ENCODE measurements at regions not wholly inside any gene's neighbourhood (a gene's known extent, or its start where the extent isn't known, plus 50 kb on each side); places are given as distances from the start of the nearest gene placed in this dataset.
"Not testable (repeated sequence)": the region's sequence is repeated elsewhere in the genome, so short reads cannot be mapped to it uniquely, and the experiment has no call there.

DNA sequence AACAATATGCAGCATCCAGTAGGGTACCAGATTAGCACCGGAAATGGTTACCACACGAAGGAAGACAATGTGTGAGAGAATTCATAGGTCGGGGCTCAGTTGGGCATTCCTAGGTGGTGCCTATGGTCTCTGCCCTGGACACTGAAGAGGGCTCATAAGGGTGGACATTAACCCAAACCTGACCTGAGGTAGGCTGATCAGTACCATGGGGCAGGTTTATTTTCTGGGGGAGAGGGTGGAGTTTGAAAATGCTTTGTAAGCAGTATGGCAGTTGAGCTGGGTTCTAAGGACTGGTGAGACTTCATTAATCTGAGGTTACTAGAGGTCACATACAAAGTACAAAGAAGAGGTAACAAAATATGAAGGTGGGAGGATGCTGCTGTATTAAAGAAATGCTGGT, 68.4 kb downstream of the RPL22L1 start:
- no peak overlapping the region for H3K9ac ChIP-seq (ENCODE audit: insufficient read depth, low read length, poor library complexity, severe bottlenecking)
- Mint-ChIP-seq H3K9me3 (peaks cover 0 to 8% (median 0%) of the 10 kb centered on the region in 7 donors), H3K27me3 (ENCODE audit: low read depth in 3 of 3) (peaks cover 2 to 12% (median 6%) of the 10 kb centered on the region in 3 donors), H3K4me1 (no peaks in the 10 kb centered on the region), H3K4me3 (no peak overlapping the region), H3K27ac (peak overlapping the region in 1 of 7 donors; percentile 4), H3K36me3 (no peaks in the 10 kb centered on the region)
- intact Hi-C loops (cut with micrococcal nuclease) = no loop called here
- peaks cover 0 to 2% of the 10 kb centered on the region in 2 donors for H3K27me3 ChIP-seq (ENCODE audit: control insufficient read depth in 2 of 2, insufficient read depth in 2 of 2, low read length in 2 of 2)
- H3K79me2 ChIP-seq (ENCODE audit: insufficient read depth, low read length) = no peaks in the 10 kb centered on the region
- H3K4me2 ChIP-seq (replicated peaks; ENCODE audit: extremely low read depth, low read length, poor library complexity, severe bottlenecking) = no peak overlapping the region
- no peak for DNase-seq
- H4K20me1 ChIP-seq (ENCODE audit: insufficient read depth, low read length) = no peaks in the 10 kb centered on the region
- no peak overlapping the region for H2AFZ ChIP-seq (ENCODE audit: insufficient read depth, low read depth, low read length, poor library complexity, severe bottlenecking)
- no peaks in the 10 kb centered on the region for H3K36me3 ChIP-seq (replicated peaks in 1 of 2; ENCODE audit: control insufficient read depth in 1 of 2, insufficient read depth in 2 of 2, low read length in 2 of 2)
- no peaks in the 10 kb centered on the region for H3K9me3 ChIP-seq (replicated peaks in 1 of 2; ENCODE audit: control insufficient read depth in 1 of 2, insufficient read depth in 1 of 2, low read length in 2 of 2)
- H3K27ac ChIP-seq (ENCODE audit: low read depth in 1 of 2, low read length in 2 of 2) = no peak overlapping the region
- no peak for TF ChIP-seq CTCF (IDR thresholded peaks at IDR 0.05)
- no peaks in the 10 kb centered on the region for H3K4me1 ChIP-seq (ENCODE audit: control insufficient read depth in 1 of 2, insufficient read depth in 2 of 2, low read length in 2 of 2)
- no peak overlapping the region for H3K4me3 ChIP-seq (replicated peaks in 1 of 3; ENCODE audit: low read depth in 2 of 3, low read length in 3 of 3)
- 86% methylated on average over 3 of the region's 3 CpGs for WGBS (ENCODE audit: insufficient coverage)

GRCh38 chr3:170800275-170800674, 69.7 kb downstream of the RPL22L1 start:
- H3K9ac ChIP-seq (ENCODE audit: insufficient read depth, low read length, poor library complexity, severe bottlenecking); H3K79me2 ChIP-seq (ENCODE audit: insufficient read depth, low read length); H3K4me3 Mint-ChIP-seq; H3K9me3 ChIP-seq (replicated peaks in 1 of 2; ENCODE audit: control insufficient read depth in 1 of 2, insufficient read depth in 1 of 2, low read length in 2 of 2); H3K36me3 ChIP-seq (replicated peaks in 1 of 2; ENCODE audit: control insufficient read depth in 1 of 2, insufficient read depth in 2 of 2, low read length in 2 of 2); H4K20me1 ChIP-seq (ENCODE audit: insufficient read depth, low read length); H3K4me2 ChIP-seq (replicated peaks; ENCODE audit: extremely low read depth, low read length, poor library complexity, severe bottlenecking); intact Hi-C loops (cut with micrococcal nuclease); H3K4me3 ChIP-seq (replicated peaks in 1 of 3; ENCODE audit: low read depth in 2 of 3, low read length in 3 of 3); H3K4me1 ChIP-seq (ENCODE audit: control insufficient read depth in 1 of 2, insufficient read depth in 2 of 2, low read length in 2 of 2); H3K27ac ChIP-seq (ENCODE audit: low read depth in 1 of 2, low read length in 2 of 2); H3K27ac Mint-ChIP-seq; H2AFZ ChIP-seq (ENCODE audit: insufficient read depth, low read depth, low read length, poor library complexity, severe bottlenecking); DNase-seq; H3K9me3 Mint-ChIP-seq; H3K27me3 ChIP-seq (ENCODE audit: control insufficient read depth in 2 of 2, insufficient read depth in 2 of 2, low read length in 2 of 2); H3K36me3 Mint-ChIP-seq; H3K4me1 Mint-ChIP-seq: not testable (repeated sequence)
- no CpG with 5 or more reads among the region's 4 CpGs for WGBS (ENCODE audit: insufficient coverage)
- peaks cover 2 to 12% (median 6%) of the 10 kb centered on the region in 3 donors for H3K27me3 Mint-ChIP-seq (ENCODE audit: low read depth in 3 of 3)
